NCI-H2029 treated with DMSO at 0.1 percent for 48 hours (cell line): ENCODE measurements at regions not wholly inside any gene's neighbourhood (a gene's known extent, or its start where the extent isn't known, plus 50 kb on each side); places are given as distances from the start of the nearest gene placed in this dataset.

Experiments
- DNase-seq: peaks from one replicate; lab custom pipeline; 2025; lab: John Stamatoyannopoulos, UW

GRCh38 chr4:57682275-57682674 is 572.1 kb upstream of the IGFBP7 start:
- DNase-seq: no peak

GRCh38 chr4:57679969-57680368 is 569.8 kb upstream of the IGFBP7 start:
- no peak for DNase-seq

GRCh38 chr4:57676394-57676793 is 566.2 kb upstream of the IGFBP7 start:
- DNase-seq: no peak

- no peak for DNase-seq
Measured at GRCh38 chr4:57672846-57673433, 562.8 kb upstream of the IGFBP7 start.

GRCh38 chr4:57668621-57669020 is 558.4 kb upstream of the IGFBP7 start:
- DNase-seq: no peak

- DNase-seq: no peak
Measured at GRCh38 chr4:57665806-57666205, 555.6 kb upstream of the IGFBP7 start.

- no peak for DNase-seq
Measured at GRCh38 chr4:57661517-57662090, 551.4 kb upstream of the IGFBP7 start.

- no peak for DNase-seq
Measured at GRCh38 chr4:57658673-57659072, 548.5 kb upstream of the IGFBP7 start.

- no peak for DNase-seq
Measured at GRCh38 chr4:57658188-57658587, 548.0 kb upstream of the IGFBP7 start.

- DNase-seq: no peak
Measured at GRCh38 chr4:57655342-57655741, 545.2 kb upstream of the IGFBP7 start.

- no peak for DNase-seq
Measured at GRCh38 chr4:57652779-57653178, 542.6 kb upstream of the IGFBP7 start.

- no peak for DNase-seq
Measured at GRCh38 chr4:57640391-57641100, 530.4 kb upstream of the IGFBP7 start.

- DNase-seq: no peak
Measured at GRCh38 chr4:57639561-57640382, 529.6 kb upstream of the IGFBP7 start.

- DNase-seq: no peak
Measured at GRCh38 chr4:57635910-57636309, 525.7 kb upstream of the IGFBP7 start.

GRCh38 chr4:57633212-57633859 is 523.2 kb upstream of the IGFBP7 start:
- no peak for DNase-seq

- no peak for DNase-seq
Measured at GRCh38 chr4:57632564-57632963, 522.4 kb upstream of the IGFBP7 start.

GRCh38 chr4:57631147-57631546 is 521.0 kb upstream of the IGFBP7 start:
- DNase-seq: no peak

GRCh38 chr4:57628004-57628403 is 517.8 kb upstream of the IGFBP7 start:
- DNase-seq: no peak

GRCh38 chr4:57614257-57614932 is 504.2 kb upstream of the IGFBP7 start:
- DNase-seq: no peak

- DNase-seq: no peak
Measured at GRCh38 chr4:57612279-57612678, 502.1 kb upstream of the IGFBP7 start.

- DNase-seq: no peak
Measured at GRCh38 chr4:57607566-57608180, 497.5 kb upstream of the IGFBP7 start.
